Endodermal cell (in vitro differentiated cells): ENCODE measurements at regions not wholly inside any gene's neighbourhood (a gene's known extent, or its start where the extent isn't known, plus 50 kb on each side); places are given as distances from the start of the nearest gene placed in this dataset.

Experiments used
- DNase-seq: peaks from one replicate; pipeline ENCODE4 v3.0.0-alpha.2; 2017
- H3K27ac ChIP-seq: 2 replicates; pipeline ENCODE4 v1.5.1; 2013; ENCODE audit warnings: mild to moderate bottlenecking, low read depth, low read length, moderate library complexity
- H3K27me3 ChIP-seq: 2 replicates; pipeline ENCODE4 v1.6.1; 2013; ENCODE audit warnings: mild to moderate bottlenecking, low read length, moderate library complexity; ENCODE audit not compliant: insufficient read depth, control insufficient read depth, poor library complexity, severe bottlenecking
- H3K36me3 ChIP-seq: 2 replicates; pipeline ENCODE4 v1.7.0; 2013; ENCODE audit warnings: mild to moderate bottlenecking, low read length, moderate library complexity; ENCODE audit not compliant: control insufficient read depth, insufficient read depth
- H3K4me1 ChIP-seq: one replicate; pipeline ENCODE4 v1.7.0; 2013; ENCODE audit warnings: low read length; ENCODE audit not compliant: control insufficient read depth, insufficient read depth
- H3K4me3 ChIP-seq: 2 replicates; pipeline ENCODE4 v1.5.1; 2013; ENCODE audit warnings: mild to moderate bottlenecking, low read length, moderate library complexity
- H3K9ac ChIP-seq: 2 replicates; pipeline ENCODE4 v1.6.1; 2013; ENCODE audit warnings: mild to moderate bottlenecking, low read length, moderate library complexity; ENCODE audit not compliant: poor library complexity, severe bottlenecking; ENCODE audit errors: extremely low read depth
- H3K9me3 ChIP-seq: 2 replicates; pipeline ENCODE4 v1.6.1; 2013; ENCODE audit warnings: mild to moderate bottlenecking, low read length, moderate library complexity; ENCODE audit not compliant: control insufficient read depth
- H3K27ac Mint-ChIP-seq: 2 replicates; pipeline ENCODE4 v1.8.0; 2020; ENCODE audit warnings: mixed read lengths
- H3K27me3 Mint-ChIP-seq: 2 replicates; pipeline ENCODE4 v1.8.0; 2021; ENCODE audit warnings: mild to moderate bottlenecking, mixed read lengths; ENCODE audit not compliant: insufficient read depth
- H3K36me3 Mint-ChIP-seq: 2 replicates; pipeline ENCODE4 v1.8.0; 2020; ENCODE audit warnings: low read depth, mixed read lengths
- H3K4me1 Mint-ChIP-seq: 2 replicates; pipeline ENCODE4 v1.8.0; 2020; ENCODE audit warnings: mixed read lengths
- H3K4me3 Mint-ChIP-seq: 2 replicates; pipeline ENCODE4 v1.8.0; 2020; ENCODE audit warnings: mild to moderate bottlenecking, moderate library complexity, mixed read lengths
- H3K9me3 Mint-ChIP-seq: 2 replicates; pipeline ENCODE4 v1.8.0; 2020; ENCODE audit warnings: mild to moderate bottlenecking, mixed read lengths
- CTCF ChIP-seq: fragments of 200-600 bp; sonication (generic); conservative IDR thresholded peaks from 2 replicates; pipeline ENCODE4 v1.5.0; 2021; ENCODE audit warnings: antibody characterized with exemption, mild to moderate bottlenecking
- WGBS, 2 experiments: methylation state at CpG; one replicate each; pipeline versions ENCODE4 v1.1.5 to v1.1.7; 2013; ENCODE audit warnings: missing lambda C conversion rate in 2 of 2, mixed read lengths in 1 of 2; ENCODE audit not compliant: insufficient coverage in 1 of 2, insufficient read length in 1 of 2; 5-methylcytosine and 5-hydroxymethylcytosine counted together

GRCh38 chr12:41768456-41768855 is 376.2 kb downstream of the GXYLT1 start:
- 91 to 98% methylated on average over 5 to 7 of the region's 7 CpGs for WGBS, 2 experiments
- H3K27me3 ChIP-seq: no peaks in the 10 kb centered on the region
- H3K9ac ChIP-seq: no peak overlapping the region
- Mint-ChIP-seq H3K4me3 (no peak overlapping the region), H3K9me3 (no peaks in the 10 kb centered on the region), H3K27ac (no peak overlapping the region), H3K27me3 (no peaks in the 10 kb centered on the region), H3K36me3 (no peaks in the 10 kb centered on the region), H3K4me1 (peaks cover 6% of the 10 kb centered on the region)
- no peaks in the 10 kb centered on the region for H3K9me3 ChIP-seq
- no peak for TF ChIP-seq CTCF
- DNase-seq: no peak
- H3K4me3 ChIP-seq: no peak overlapping the region
- no peaks in the 10 kb centered on the region for H3K4me1 ChIP-seq
- H3K36me3 ChIP-seq: no peaks in the 10 kb centered on the region
- H3K27ac ChIP-seq: no peak overlapping the region

- no peak for TF ChIP-seq CTCF
- H3K4me1 Mint-ChIP-seq: peaks cover 6% of the 10 kb centered on the region
- H3K9me3 Mint-ChIP-seq: peaks cover 9% of the 10 kb centered on the region
- DNase-seq: no peak
- H3K27ac ChIP-seq: no peak overlapping the region
- H3K27me3 Mint-ChIP-seq: no peaks in the 10 kb centered on the region
- no peaks in the 10 kb centered on the region for H3K27me3 ChIP-seq
- H3K9me3 ChIP-seq: no peaks in the 10 kb centered on the region
- H3K4me1 ChIP-seq: no peaks in the 10 kb centered on the region
- 87 to 100% methylated on average over 1 to 3 of the region's 3 CpGs for WGBS, 2 experiments
- no peak overlapping the region for H3K9ac ChIP-seq
- no peak overlapping the region for H3K27ac Mint-ChIP-seq
- no peaks in the 10 kb centered on the region for H3K36me3 ChIP-seq
- H3K36me3 Mint-ChIP-seq: no peaks in the 10 kb centered on the region
- no peak overlapping the region for H3K4me3 Mint-ChIP-seq
- H3K4me3 ChIP-seq: no peak overlapping the region
Measured at GRCh38 chr12:41762691-41763090, 382.0 kb downstream of the GXYLT1 start.

- Mint-ChIP-seq H3K4me3 (no peak overlapping the region), H3K9me3 (peaks cover 11% of the 10 kb centered on the region), H3K36me3 (no peaks in the 10 kb centered on the region), H3K27me3 (no peaks in the 10 kb centered on the region), H3K4me1 (no peaks in the 10 kb centered on the region), H3K27ac (no peak overlapping the region)
- Histone ChIP-seq H3K9me3 (peaks cover 10% of the 10 kb centered on the region), H3K27me3 (no peaks in the 10 kb centered on the region), H3K4me3 (no peak overlapping the region), H3K4me1 (no peaks in the 10 kb centered on the region), H3K27ac (no peak overlapping the region), H3K9ac (no peak overlapping the region), H3K36me3 (no peaks in the 10 kb centered on the region)
- 81 to 89% methylated on average over 3 of the region's 3 CpGs for WGBS, 2 experiments
- DNase-seq: peak; percentile 74
- peak; percentile 67 for TF ChIP-seq CTCF
Measured at GRCh38 chr12:41745593-41745992, 399.1 kb downstream of the GXYLT1 start.
